ENCODE measurements at regions not wholly inside any gene's neighbourhood (a gene's known extent, or its start where the extent isn't known, plus 50 kb on each side); places are given as distances from the start of the nearest gene placed in this dataset.

DNA sequence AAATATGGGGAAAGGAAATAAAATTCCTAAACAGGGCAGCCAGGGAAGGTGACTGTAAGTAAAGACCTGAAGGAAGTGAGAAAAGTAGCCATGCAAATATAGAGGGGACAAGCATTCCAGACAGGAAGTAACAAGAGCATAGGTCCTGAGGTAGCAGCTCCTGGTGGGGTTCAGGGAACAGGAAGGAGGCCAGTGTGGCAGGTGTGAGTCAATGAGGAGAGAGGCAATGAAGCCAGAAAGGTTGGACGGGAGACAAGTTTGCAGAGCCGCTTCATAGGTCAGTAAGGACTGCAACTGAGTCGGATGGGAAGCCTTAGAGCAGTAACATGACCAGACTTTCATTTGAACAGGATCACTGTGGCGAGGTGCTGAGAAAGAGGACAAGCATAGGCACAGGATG lies 150.9 kb downstream of the METTL4 start:
- no peak overlapping the region for H3K9ac ChIP-seq (ENCODE audit: low read length)
- no peak overlapping the region for H3K27ac ChIP-seq (ENCODE audit: low read depth, low read length)
- H4K20me1 ChIP-seq (ENCODE audit: insufficient read depth, low read length): no peaks in the 10 kb centered on the region
- no peak overlapping the region for H3K4me3 Mint-ChIP-seq (ENCODE audit: unreplicated experiment)
- peaks cover 2% of the 10 kb centered on the region for H3K9me3 Mint-ChIP-seq (ENCODE audit: unreplicated experiment)
- H3K4me1 ChIP-seq (ENCODE audit: insufficient read depth, low read length): peaks cover 3% of the 10 kb centered on the region
- no peaks in the 10 kb centered on the region for H3K79me2 ChIP-seq (ENCODE audit: insufficient read depth, low read length)
- H3K36me3 ChIP-seq (ENCODE audit: insufficient read depth, low read length): no peaks in the 10 kb centered on the region
- no peaks in the 10 kb centered on the region for H3K27me3 ChIP-seq (ENCODE audit: insufficient read depth, low read length)
- FAIRE-seq: no peak
- DNase-seq (ENCODE audit: low read depth): no peak
- H3K36me3 Mint-ChIP-seq (ENCODE audit: low read depth, unreplicated experiment): no peaks in the 10 kb centered on the region
- no peaks in the 10 kb centered on the region for H3K9me3 ChIP-seq (ENCODE audit: insufficient read depth, low read depth, low read length)
- peaks cover 3% of the 10 kb centered on the region for H3K27me3 Mint-ChIP-seq (ENCODE audit: low read depth, unreplicated experiment)
- TF ChIP-seq EZH2 (IDR thresholded peaks at IDR 0.05; ENCODE audit: insufficient read depth, low read length): no peak
- TF ChIP-seq, protein P1, sequence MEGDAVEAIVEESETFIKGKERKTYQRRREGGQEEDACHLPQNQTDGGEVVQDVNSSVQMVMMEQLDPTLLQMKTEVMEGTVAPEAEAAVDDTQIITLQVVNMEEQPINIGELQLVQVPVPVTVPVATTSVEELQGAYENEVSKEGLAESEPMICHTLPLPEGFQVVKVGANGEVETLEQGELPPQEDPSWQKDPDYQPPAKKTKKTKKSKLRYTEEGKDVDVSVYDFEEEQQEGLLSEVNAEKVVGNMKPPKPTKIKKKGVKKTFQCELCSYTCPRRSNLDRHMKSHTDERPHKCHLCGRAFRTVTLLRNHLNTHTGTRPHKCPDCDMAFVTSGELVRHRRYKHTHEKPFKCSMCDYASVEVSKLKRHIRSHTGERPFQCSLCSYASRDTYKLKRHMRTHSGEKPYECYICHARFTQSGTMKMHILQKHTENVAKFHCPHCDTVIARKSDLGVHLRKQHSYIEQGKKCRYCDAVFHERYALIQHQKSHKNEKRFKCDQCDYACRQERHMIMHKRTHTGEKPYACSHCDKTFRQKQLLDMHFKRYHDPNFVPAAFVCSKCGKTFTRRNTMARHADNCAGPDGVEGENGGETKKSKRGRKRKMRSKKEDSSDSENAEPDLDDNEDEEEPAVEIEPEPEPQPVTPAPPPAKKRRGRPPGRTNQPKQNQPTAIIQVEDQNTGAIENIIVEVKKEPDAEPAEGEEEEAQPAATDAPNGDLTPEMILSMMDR (IDR thresholded peaks at IDR 0.05; ENCODE audit: insufficient read depth, low read depth, low read length): no peak
- peaks cover under 1% of the 10 kb centered on the region for H3K4me1 Mint-ChIP-seq (ENCODE audit: low read depth, unreplicated experiment)
- H3K4me2 ChIP-seq (ENCODE audit: low read length): no peak overlapping the region
- H3K4me3 ChIP-seq (ENCODE audit: insufficient read depth, low read depth, low read length): no peak overlapping the region
- H2AFZ ChIP-seq (ENCODE audit: low read depth, low read length): no peak overlapping the region
- no peak overlapping the region for H3K27ac Mint-ChIP-seq (ENCODE audit: unreplicated experiment)

- no peak for TF ChIP-seq EZH2 (IDR thresholded peaks at IDR 0.05; ENCODE audit: insufficient read depth, low read length)
- TF ChIP-seq, protein P1 (IDR thresholded peaks at IDR 0.05; ENCODE audit: insufficient read depth, low read depth, low read length): no peak
- H3K36me3 Mint-ChIP-seq (ENCODE audit: low read depth, unreplicated experiment): no peaks in the 10 kb centered on the region
- Histone ChIP-seq H3K36me3 (ENCODE audit: insufficient read depth, low read length) (no peaks in the 10 kb centered on the region), H3K79me2 (ENCODE audit: insufficient read depth, low read length) (no peaks in the 10 kb centered on the region), H3K4me2 (ENCODE audit: low read length) (no peak overlapping the region), H3K27ac (ENCODE audit: low read depth, low read length) (no peak overlapping the region), H3K9ac (ENCODE audit: low read length) (no peak overlapping the region), H4K20me1 (ENCODE audit: insufficient read depth, low read length) (no peaks in the 10 kb centered on the region), H3K4me1 (ENCODE audit: insufficient read depth, low read length) (no peaks in the 10 kb centered on the region), H2AFZ (ENCODE audit: low read depth, low read length) (no peak overlapping the region), H3K4me3 (ENCODE audit: insufficient read depth, low read depth, low read length) (no peak overlapping the region), H3K9me3 (ENCODE audit: insufficient read depth, low read depth, low read length) (no peaks in the 10 kb centered on the region), H3K27me3 (ENCODE audit: insufficient read depth, low read length) (no peaks in the 10 kb centered on the region)
- DNase-seq (ENCODE audit: low read depth) (no peak), FAIRE-seq (no peak)
- H3K27ac Mint-ChIP-seq (ENCODE audit: unreplicated experiment): no peak overlapping the region
- peaks cover 5% of the 10 kb centered on the region for H3K4me1 Mint-ChIP-seq (ENCODE audit: low read depth, unreplicated experiment)
- peaks cover 2% of the 10 kb centered on the region for H3K9me3 Mint-ChIP-seq (ENCODE audit: unreplicated experiment)
- no peak overlapping the region for H3K4me3 Mint-ChIP-seq (ENCODE audit: unreplicated experiment)
- peaks cover 3% of the 10 kb centered on the region for H3K27me3 Mint-ChIP-seq (ENCODE audit: low read depth, unreplicated experiment)
Measured at GRCh38 chr18:2423761-2424160, 147.5 kb downstream of the METTL4 start.

- Mint-ChIP-seq H3K4me3 (ENCODE audit: unreplicated experiment) (no peak overlapping the region), H3K27me3 (ENCODE audit: low read depth, unreplicated experiment) (no peaks in the 10 kb centered on the region), H3K9me3 (ENCODE audit: unreplicated experiment) (peaks cover 2% of the 10 kb centered on the region), H3K4me1 (ENCODE audit: low read depth, unreplicated experiment) (peaks cover 5% of the 10 kb centered on the region), H3K36me3 (ENCODE audit: low read depth, unreplicated experiment) (no peaks in the 10 kb centered on the region), H3K27ac (ENCODE audit: unreplicated experiment) (no peak overlapping the region)
- Histone ChIP-seq H3K4me1 (ENCODE audit: insufficient read depth, low read length) (no peaks in the 10 kb centered on the region), H3K9me3 (ENCODE audit: insufficient read depth, low read depth, low read length) (no peaks in the 10 kb centered on the region), H3K9ac (ENCODE audit: low read length) (no peak overlapping the region), H4K20me1 (ENCODE audit: insufficient read depth, low read length) (no peaks in the 10 kb centered on the region), H3K27me3 (ENCODE audit: insufficient read depth, low read length) (no peaks in the 10 kb centered on the region), H3K36me3 (ENCODE audit: insufficient read depth, low read length) (no peaks in the 10 kb centered on the region), H3K4me3 (ENCODE audit: insufficient read depth, low read depth, low read length) (no peak overlapping the region), H3K27ac (ENCODE audit: low read depth, low read length) (no peak overlapping the region), H2AFZ (ENCODE audit: low read depth, low read length) (no peak overlapping the region), H3K4me2 (ENCODE audit: low read length) (no peak overlapping the region), H3K79me2 (ENCODE audit: insufficient read depth, low read length) (no peaks in the 10 kb centered on the region)
- DNase-seq (ENCODE audit: low read depth): no peak
- TF ChIP-seq EZH2 (IDR thresholded peaks at IDR 0.05; ENCODE audit: insufficient read depth, low read length): no peak
- TF ChIP-seq, protein P1 (IDR thresholded peaks at IDR 0.05; ENCODE audit: insufficient read depth, low read depth, low read length): no peak
- no peak for FAIRE-seq
Measured at GRCh38 chr18:2424420-2424819, 146.9 kb downstream of the METTL4 start.

Data from astrocyte (in vitro differentiated cells and primary cell).